NCI-H345 treated with DMSO at 0.1 percent for 48 hours (cell line): ENCODE measurements at regions not wholly inside any gene's neighbourhood (a gene's known extent, or its start where the extent isn't known, plus 50 kb on each side); places are given as distances from the start of the nearest gene placed in this dataset.

Source experiments
- DNase-seq: peaks from one replicate; lab custom pipeline; 2025; ENCODE audit not compliant: unreplicated experiment; lab: John Stamatoyannopoulos, UW

GRCh38 chr12:58764100-58764953 is 156.0 kb downstream of the LRIG3 start:
- DNase-seq, result no peak

GRCh38 chr12:58765076-58765475 is 155.2 kb downstream of the LRIG3 start:
- peak; percentile 9 for DNase-seq

- peak; percentile 77 for DNase-seq
Observed at GRCh38 chr12:58765653-58766512, 154.4 kb downstream of the LRIG3 start.

GRCh38 chr12:58766513-58766870 is 153.8 kb downstream of the LRIG3 start:
- no peak for DNase-seq

GRCh38 chr12:58767496-58767895 is 152.8 kb downstream of the LRIG3 start:
- DNase-seq, result no peak

- no peak for DNase-seq
Observed at GRCh38 chr12:58773986-58774385, 146.3 kb downstream of the LRIG3 start.

GRCh38 chr12:58774731-58775130 is 145.6 kb downstream of the LRIG3 start:
- no peak for DNase-seq

GRCh38 chr12:58775396-58775795 is 144.9 kb downstream of the LRIG3 start:
- DNase-seq, result no peak

- DNase-seq, result no peak
Observed at GRCh38 chr12:58776144-58776543, 144.2 kb downstream of the LRIG3 start.

GRCh38 chr12:58777815-58778214 is 142.5 kb downstream of the LRIG3 start:
- no peak for DNase-seq

- no peak for DNase-seq
Observed at GRCh38 chr12:58781609-58782008, 138.7 kb downstream of the LRIG3 start.

- DNase-seq, result peak; percentile 68
Observed at GRCh38 chr12:58787021-58787760, 133.1 kb downstream of the LRIG3 start.

GRCh38 chr12:58794859-58795258 is 125.4 kb downstream of the LRIG3 start:
- DNase-seq, result no peak

- no peak for DNase-seq
Observed at GRCh38 chr12:58795825-58796224, 124.5 kb downstream of the LRIG3 start.

- DNase-seq, result no peak
Observed at GRCh38 chr12:58801986-58802385, 118.3 kb downstream of the LRIG3 start.

GRCh38 chr12:58803908-58804307 is 116.4 kb downstream of the LRIG3 start:
- DNase-seq, result no peak

GRCh38 chr12:58804749-58805148 is 115.6 kb downstream of the LRIG3 start:
- no peak for DNase-seq

- DNase-seq, result no peak
Observed at GRCh38 chr12:58809064-58809607, 111.2 kb downstream of the LRIG3 start.

- DNase-seq, result no peak
Observed at GRCh38 chr12:58811346-58811745, 109.0 kb downstream of the LRIG3 start.

GRCh38 chr12:58812214-58812613 is 108.1 kb downstream of the LRIG3 start:
- no peak for DNase-seq

GRCh38 chr12:58814036-58814435 is 106.3 kb downstream of the LRIG3 start:
- no peak for DNase-seq
